HL-60 (cell line): ENCODE measurements at regions not wholly inside any gene's neighbourhood (a gene's known extent, or its start where the extent isn't known, plus 50 kb on each side); places are given as distances from the start of the nearest gene placed in this dataset.

Source experiments
- DNase-seq, 2 experiments: peaks; one replicate each; pipeline ENCODE4 v3.0.0-alpha.2; 2010 to 2020; ENCODE audit warnings: low read depth in 1 of 2, low spot score in 1 of 2
- H3K27ac ChIP-seq: fragments of 250-450 bp; sonication (Bioruptor Pico); replicated peaks from 2 replicates; pipeline ENCODE4 v1.5.1; 2020; ENCODE audit warnings: mild to moderate bottlenecking, moderate library complexity
- H3K27me3 ChIP-seq: fragments of 250-450 bp; sonication (Bioruptor Pico); 2 replicates; pipeline ENCODE4 v1.5.1; 2021; ENCODE audit warnings: mild to moderate bottlenecking, moderate library complexity; ENCODE audit not compliant: insufficient read depth, poor library complexity, severe bottlenecking
- H3K4me3 ChIP-seq: replicated peaks from 2 replicates; pipeline ENCODE4 v1.5.1; 2011; ENCODE audit warnings: mild to moderate bottlenecking, control low read depth, low read length; ENCODE audit not compliant: insufficient read depth
- GABPA ChIP-seq: IDR thresholded peaks from 2 replicates; pipeline ENCODE4 v1.6.1; 2012; ENCODE audit warnings: low read depth
- POLR2AphosphoS5 ChIP-seq: IDR thresholded peaks from 2 replicates; pipeline ENCODE4 v1.6.1; 2012; ENCODE audit warnings: low read depth
- SPI1 ChIP-seq: IDR thresholded peaks from 2 replicates; pipeline ENCODE4 v1.6.1; 2012; ENCODE audit warnings: low read depth, mild to moderate bottlenecking, borderline replicate concordance
- TF ChIP-seq, protein P1 (sequence below): IDR thresholded peaks from 2 replicates; pipeline ENCODE4 v1.6.1; 2012; ENCODE audit warnings: low read depth; ENCODE audit not compliant: insufficient replicate concordance
- TF ChIP-seq, protein P2 (sequence below): IDR thresholded peaks from one replicate; pipeline ENCODE4 v1.5.1; 2011; ENCODE audit warnings: low read length, control low read depth, inconsistent platforms; ENCODE audit not compliant: insufficient read depth

DNA sequence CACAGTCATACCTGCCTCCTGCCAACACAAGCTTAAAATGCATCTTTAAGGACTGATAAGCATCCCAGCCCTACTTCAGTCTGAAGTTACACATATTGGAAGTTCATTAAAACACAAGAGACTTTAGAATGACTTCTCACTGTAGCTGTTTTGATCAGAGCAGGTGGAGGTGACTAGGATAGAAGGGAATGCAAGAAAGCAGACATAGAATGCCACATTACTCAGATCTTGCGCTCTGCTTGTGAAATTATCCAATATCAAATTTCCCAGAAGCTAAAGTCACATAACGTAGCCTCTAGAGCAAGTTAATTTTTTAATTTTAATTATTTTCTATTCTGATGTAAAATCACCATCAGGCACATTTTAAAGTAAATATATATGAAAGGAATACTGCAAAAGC is 306.5 kb downstream of the PLOD2 start:
- DNase-seq = no peak
- H3K27me3 ChIP-seq = no peaks in the 10 kb centered on the region
- H3K27ac ChIP-seq = no peak overlapping the region

DNA sequence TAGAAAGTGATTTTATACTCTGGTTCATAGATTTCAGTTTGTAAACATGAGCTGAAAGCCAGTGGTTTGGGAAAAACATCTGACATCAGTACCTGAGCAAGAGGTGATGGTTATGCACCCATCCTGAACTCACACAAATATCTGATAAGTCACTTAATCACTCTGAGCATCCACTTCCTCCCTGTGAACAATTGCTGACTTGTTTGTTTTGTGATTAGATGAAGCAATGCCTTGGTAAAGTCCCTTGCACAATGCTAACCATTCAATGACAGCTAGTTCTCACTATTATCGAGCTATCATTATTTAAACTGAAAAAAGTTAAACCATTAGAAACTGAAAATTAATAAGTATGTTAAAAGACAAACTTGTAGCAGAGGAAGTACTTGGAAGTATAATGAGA is 303.0 kb downstream of the PLOD2 start:
- TF ChIP-seq, protein P1, sequence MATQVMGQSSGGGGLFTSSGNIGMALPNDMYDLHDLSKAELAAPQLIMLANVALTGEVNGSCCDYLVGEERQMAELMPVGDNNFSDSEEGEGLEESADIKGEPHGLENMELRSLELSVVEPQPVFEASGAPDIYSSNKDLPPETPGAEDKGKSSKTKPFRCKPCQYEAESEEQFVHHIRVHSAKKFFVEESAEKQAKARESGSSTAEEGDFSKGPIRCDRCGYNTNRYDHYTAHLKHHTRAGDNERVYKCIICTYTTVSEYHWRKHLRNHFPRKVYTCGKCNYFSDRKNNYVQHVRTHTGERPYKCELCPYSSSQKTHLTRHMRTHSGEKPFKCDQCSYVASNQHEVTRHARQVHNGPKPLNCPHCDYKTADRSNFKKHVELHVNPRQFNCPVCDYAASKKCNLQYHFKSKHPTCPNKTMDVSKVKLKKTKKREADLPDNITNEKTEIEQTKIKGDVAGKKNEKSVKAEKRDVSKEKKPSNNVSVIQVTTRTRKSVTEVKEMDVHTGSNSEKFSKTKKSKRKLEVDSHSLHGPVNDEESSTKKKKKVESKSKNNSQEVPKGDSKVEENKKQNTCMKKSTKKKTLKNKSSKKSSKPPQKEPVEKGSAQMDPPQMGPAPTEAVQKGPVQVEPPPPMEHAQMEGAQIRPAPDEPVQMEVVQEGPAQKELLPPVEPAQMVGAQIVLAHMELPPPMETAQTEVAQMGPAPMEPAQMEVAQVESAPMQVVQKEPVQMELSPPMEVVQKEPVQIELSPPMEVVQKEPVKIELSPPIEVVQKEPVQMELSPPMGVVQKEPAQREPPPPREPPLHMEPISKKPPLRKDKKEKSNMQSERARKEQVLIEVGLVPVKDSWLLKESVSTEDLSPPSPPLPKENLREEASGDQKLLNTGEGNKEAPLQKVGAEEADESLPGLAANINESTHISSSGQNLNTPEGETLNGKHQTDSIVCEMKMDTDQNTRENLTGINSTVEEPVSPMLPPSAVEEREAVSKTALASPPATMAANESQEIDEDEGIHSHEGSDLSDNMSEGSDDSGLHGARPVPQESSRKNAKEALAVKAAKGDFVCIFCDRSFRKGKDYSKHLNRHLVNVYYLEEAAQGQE = no peak
- TF ChIP-seq SPI1 (no peak), POLR2AphosphoS5 (no peak), GABPA (no peak)
- TF ChIP-seq, protein P2, sequence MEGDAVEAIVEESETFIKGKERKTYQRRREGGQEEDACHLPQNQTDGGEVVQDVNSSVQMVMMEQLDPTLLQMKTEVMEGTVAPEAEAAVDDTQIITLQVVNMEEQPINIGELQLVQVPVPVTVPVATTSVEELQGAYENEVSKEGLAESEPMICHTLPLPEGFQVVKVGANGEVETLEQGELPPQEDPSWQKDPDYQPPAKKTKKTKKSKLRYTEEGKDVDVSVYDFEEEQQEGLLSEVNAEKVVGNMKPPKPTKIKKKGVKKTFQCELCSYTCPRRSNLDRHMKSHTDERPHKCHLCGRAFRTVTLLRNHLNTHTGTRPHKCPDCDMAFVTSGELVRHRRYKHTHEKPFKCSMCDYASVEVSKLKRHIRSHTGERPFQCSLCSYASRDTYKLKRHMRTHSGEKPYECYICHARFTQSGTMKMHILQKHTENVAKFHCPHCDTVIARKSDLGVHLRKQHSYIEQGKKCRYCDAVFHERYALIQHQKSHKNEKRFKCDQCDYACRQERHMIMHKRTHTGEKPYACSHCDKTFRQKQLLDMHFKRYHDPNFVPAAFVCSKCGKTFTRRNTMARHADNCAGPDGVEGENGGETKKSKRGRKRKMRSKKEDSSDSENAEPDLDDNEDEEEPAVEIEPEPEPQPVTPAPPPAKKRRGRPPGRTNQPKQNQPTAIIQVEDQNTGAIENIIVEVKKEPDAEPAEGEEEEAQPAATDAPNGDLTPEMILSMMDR = no peak
- Histone ChIP-seq H3K4me3 (no peak overlapping the region), H3K27me3 (no peaks in the 10 kb centered on the region), H3K27ac (no peak overlapping the region)
- DNase-seq = no peak

More for the DNA sequence above, 306.5 kb downstream of the PLOD2 start:
- H3K4me3 ChIP-seq = no peak overlapping the region
- no peak for TF ChIP-seq GABPA
- TF ChIP-seq, protein P1 = no peak
- TF ChIP-seq POLR2AphosphoS5 = no peak
- TF ChIP-seq, protein P2 = no peak
- TF ChIP-seq SPI1 = no peak

DNA sequence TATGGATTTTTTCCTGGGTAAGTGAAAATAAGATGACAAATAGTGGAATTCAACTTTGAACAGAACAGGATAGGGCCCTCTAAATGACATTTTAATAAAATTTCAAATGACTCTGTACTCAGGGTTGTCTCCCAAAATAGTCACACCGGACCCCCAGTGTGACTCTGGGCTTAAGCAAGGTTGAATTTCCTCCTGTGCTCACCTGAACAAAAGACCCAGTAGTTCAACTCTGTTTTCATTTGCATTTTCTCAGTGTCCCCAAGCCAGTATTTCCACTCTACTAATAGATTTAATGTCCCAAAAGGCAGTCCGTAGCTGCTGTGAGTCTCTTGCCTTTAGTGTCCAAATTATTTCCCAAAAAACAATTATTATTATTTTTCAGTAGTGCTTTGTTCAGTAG is 296.6 kb downstream of the PLOD2 start:
- TF ChIP-seq, protein P2 = no peak
- no peak for TF ChIP-seq GABPA
- TF ChIP-seq, protein P1 = no peak
- TF ChIP-seq SPI1 = no peak
- TF ChIP-seq POLR2AphosphoS5 = no peak
- Histone ChIP-seq H3K4me3 (no peak overlapping the region), H3K27ac (no peak overlapping the region), H3K27me3 (no peaks in the 10 kb centered on the region)
- DNase-seq = no peak
